GM18861 (cell line): ENCODE measurements at regions not wholly inside any gene's neighbourhood (a gene's known extent, or its start where the extent isn't known, plus 50 kb on each side); places are given as distances from the start of the nearest gene placed in this dataset.

Source experiments
- ATAC-seq: cut with Tn5 transposase; IDR thresholded peaks from one replicate; pipeline ENCODE4 v1.9.1; 2021; ENCODE audit not compliant: unreplicated experiment

DNA sequence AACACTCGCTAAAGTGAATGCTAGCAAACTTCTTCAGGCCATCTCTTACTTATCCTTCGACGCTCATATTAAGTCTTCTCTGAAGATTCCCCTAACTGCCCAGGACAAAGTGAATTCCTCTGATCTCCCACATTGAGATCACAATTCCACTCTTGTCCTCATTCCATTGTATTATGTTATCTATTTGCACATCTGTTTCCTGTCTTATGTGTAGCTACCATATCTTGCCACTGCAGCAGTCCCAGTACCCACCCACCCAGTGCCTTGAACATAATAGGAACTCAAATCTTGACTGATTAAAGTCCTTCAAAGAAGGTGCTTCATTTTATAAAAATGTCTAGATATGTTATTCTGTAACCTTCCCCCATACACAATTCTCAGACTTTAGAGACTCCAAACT lies 702.3 kb downstream of the DIAPH3 start:
- ATAC-seq: no peak

DNA sequence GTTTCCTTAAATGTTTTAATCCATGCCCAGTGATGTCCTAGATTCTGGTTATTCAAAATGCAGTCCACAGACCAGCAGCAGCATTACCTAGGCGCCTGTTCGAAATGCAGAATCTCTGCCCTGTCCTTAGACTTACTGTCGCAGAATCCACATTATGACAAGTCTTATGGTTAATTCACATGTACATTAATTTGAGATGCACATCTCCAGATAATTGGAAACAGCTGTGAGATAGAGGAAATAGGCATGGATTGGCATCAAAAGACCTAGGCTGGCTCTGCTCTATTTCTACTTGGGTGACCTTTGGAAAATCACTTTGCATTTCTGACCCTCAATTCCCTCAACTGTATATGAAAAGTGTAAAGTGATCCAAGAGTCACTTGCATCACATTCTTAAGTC lies 700.7 kb downstream of the DIAPH3 start:
- ATAC-seq: no peak

DNA sequence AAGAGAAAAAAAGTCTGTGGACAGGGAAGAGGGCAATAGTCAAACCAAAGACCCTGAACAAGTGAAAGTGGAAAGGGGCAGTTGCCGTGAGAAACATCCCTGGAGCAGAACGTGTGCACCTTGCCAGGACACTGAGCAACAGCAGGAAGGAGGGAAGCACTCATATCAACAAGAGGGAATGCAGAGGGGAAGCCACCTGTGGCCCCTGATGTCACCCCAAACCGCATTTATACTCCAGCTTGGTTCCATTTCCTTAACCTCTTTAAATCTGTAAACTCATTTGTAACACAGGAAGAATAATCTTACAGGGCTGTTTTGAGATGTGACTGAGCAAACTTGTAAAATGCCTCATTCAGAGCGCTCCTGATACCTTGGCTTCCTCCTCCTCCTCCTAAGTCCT lies 698.8 kb downstream of the DIAPH3 start:
- ATAC-seq: no peak

DNA sequence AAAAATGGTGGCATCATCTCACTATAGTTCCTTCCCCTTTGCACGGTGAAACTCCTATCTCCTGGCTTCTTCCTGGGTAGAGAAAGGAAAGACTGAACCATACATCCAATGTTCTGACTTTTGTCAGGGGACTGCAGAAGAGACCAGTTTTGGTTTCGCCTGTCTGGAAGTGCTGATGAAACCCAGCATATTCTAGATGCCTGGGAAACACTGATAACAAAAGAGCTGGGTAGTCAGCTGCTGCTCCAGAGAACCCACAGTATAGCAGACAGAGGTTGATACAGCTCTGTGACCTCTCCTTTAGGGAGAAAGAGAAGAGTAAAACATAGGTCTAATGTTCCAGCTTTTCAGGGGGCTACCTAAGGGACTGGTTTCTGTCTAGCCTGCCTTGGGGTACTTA lies 695.3 kb downstream of the DIAPH3 start:
- no peak for ATAC-seq

DNA sequence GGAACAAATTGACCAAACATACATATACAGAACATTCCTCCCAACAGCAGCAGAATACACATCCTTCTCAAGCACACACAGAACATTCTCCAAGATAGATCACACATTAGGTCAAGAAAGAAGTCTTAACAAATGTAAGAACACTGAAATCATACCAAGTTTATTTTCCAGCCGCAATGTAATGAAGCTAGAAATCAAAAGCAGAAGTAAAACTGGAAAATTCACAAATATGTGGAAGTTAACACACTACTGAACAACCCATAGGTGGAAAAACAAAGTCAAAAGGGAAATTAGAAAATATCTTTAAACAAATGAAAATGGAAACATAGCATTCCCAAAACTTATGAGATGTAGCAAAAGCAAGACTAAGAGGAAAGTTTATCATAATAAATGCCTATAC lies 692.6 kb downstream of the DIAPH3 start:
- no peak for ATAC-seq

DNA sequence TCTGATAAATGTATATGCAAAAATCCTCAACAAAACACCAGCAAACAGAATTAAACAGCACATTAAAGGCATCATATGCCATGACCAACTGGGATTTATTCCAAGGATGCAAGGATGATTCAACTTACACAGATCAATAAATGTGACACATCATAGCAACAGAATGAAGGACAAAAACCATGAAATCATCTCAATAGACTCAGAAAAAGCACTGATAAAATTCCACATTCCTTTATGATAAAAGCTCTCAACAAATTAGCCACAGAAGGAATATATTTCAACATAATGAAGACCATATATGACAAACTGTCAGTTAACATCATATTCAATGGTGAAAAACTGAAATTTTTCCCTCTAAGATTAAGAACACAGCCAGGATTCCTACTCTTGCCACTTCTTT lies 691.6 kb downstream of the DIAPH3 start:
- no peak for ATAC-seq

DNA sequence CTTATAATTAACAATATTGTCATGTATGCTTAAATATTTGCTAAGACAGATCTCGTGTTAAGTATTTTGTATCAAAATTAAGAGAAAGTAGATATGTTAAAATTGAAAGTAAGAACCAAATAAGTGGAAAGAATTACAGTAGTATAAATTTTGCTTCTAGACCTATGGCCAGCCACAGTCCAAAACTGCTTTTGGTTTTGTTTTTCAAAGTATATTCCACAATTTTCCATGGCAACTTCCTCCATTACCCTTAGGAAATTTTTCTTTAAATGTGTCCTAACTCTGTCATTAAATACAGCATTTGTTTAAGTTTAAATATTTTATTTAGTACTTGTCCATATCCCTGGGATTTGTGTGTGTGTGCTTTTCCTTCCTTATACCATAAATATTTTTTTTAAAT lies 689.0 kb downstream of the DIAPH3 start:
- no peak for ATAC-seq

DNA sequence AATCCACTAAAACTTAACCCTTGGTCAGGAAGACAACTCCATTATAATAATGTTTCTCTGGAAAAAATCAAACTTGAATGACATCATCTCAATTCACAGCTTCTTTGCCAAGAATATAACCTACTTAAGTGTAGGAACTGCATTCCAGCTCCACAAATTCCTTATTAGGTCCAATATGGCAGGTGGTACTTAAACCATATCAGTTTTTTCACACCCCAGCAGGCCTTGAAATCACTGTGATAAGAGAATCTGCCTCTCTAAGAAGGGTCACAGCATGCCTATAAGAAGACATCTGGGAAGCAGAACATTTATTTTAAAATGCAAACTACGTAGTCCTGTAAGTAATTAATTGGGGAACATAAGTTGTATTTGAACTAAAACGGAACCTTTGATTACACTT lies 687.8 kb downstream of the DIAPH3 start:
- ATAC-seq: no peak

DNA sequence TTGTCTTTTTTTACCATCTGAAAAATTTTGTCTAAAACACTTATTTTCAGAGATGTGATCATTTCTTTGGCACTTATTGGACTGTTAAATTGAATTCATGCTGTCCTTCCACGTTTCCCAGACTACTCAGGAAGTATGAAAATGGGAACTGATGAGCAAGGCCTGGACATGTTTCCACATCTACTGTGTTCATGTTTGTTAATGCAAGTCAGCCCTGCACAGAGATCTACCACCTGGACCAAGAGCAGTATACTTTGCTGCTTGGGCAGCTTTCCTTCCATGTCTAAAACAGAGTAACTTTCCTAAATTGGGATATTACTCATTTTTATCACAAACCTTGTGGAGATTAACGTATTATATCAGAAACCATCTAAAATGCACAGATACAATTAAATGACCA lies 687.4 kb downstream of the DIAPH3 start:
- ATAC-seq: no peak

DNA sequence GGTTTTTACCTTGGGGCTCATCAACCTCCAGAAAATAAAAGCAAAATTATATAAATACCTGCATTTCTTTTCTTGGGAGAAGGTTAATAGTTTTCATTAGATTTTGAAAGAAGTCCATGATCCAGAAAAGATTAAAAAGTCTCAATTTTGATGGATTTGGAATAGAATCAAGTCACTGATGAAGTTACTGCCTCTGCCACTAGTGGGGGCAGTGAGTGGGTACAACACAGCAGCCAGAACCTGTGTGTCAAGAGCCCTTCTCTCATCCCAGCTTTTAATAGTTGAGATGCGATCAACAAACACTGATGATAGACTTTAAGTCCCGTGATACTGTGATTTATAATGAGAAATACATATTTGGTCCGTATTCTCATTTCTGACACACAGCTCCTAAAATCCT lies 686.7 kb downstream of the DIAPH3 start:
- no peak for ATAC-seq

DNA sequence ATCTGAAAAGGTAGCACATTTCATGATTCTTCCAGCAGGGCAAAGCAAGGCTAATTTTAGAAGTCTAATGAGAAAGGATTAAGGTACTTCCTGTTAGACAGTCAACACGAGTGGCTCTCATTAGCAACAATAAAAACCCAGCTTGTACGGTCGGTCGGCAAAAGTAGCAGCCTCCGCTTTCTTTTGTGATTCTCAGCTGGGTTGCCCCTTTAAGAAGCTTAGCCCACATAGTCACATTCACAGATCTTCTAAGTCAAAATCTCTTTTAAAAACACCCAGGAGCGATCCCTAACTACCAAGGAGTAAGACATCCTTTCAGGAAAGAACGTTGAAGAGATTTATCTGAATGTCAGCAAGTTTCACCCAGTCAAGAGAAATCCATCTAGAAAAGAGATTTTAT lies 684.8 kb downstream of the DIAPH3 start:
- ATAC-seq: no peak

DNA sequence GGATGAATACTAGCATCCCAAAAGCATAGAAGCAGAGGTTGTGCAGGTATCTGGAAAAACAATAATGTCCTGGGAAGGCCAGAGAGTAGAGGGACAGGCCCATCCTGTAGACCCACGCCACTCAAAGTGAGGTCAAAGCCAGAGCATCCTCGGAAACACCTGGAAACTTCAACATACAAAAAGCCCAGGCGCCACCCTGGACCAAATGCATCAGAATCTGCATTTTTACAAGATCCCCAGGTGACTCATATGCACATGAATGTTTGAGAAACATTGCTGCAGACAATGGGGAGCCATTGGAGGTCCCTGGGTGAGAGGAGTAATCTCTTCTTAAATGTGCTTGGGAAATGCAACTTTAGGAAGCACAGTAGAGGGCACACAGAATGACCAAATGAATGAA lies 684.1 kb downstream of the DIAPH3 start:
- ATAC-seq: no peak

DNA sequence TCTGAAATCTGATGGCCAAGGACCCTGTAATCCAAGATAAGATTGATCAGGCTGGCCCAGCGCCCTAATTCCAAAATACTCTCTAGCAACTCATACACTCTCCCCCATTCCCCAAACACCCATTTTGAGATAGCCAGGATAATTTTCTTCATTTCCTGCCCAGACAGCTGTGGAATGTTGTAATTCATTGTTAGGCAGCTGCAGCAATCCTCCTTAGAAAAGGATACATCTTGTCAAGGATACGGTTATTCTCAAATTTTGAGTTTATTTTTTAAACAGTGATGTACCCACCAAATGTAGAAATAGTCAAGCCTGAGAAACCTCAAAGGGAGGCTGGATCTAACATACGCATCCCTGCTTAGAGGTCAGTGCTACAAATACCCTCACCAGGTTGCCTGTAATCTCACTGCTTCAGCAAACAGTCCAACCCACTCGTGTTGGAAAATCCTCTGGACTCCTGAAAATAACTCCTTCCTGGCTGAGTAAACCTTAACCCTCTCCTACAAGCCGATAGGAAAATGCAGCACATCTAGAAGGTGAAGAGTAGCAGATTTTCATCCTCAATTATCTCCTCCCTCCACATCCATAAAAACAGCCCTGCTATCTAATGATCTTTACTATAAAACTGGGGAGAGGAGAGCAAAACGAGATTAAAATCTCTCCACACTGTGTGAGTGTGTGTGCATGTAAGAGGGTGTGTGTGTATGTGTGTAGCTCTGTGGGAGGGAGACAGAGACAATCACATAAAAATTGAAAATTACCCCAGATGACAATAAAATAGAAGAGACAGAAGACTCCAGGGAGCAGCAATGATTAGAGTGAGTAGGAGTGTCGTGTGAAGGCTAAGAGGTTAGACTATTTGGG lies 683.1 kb downstream of the DIAPH3 start:
- ATAC-seq: no peak

DNA sequence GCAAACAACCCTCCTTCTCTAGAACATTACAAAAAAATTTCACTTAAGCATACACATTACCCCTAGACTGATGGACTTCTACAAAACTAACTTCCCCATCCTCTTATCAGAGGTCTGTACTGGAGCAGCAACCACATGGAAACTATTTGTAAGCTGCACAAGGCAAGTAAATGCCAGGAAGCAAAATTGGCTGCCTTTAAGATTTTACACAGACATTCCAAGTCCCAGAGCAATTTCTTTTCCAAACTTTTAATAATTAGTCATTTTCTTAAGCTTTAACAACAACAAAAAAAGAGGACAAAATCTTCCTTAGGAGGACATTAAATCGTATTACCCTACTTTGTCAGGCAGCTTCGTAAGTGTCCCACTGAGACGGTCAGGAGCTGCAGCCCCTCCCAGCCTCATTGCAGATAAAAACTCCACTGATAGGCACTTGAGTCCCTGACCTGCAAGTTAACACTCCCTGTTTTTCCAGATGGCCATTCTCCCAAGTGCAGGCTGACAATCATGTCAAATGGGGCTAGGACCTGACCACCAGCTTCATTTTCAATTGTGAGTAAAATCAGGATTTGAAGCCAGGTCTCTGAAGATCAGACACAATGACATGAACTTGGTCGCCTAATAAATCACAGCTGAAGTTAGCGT lies 680.1 kb downstream of the DIAPH3 start:
- no peak for ATAC-seq

DNA sequence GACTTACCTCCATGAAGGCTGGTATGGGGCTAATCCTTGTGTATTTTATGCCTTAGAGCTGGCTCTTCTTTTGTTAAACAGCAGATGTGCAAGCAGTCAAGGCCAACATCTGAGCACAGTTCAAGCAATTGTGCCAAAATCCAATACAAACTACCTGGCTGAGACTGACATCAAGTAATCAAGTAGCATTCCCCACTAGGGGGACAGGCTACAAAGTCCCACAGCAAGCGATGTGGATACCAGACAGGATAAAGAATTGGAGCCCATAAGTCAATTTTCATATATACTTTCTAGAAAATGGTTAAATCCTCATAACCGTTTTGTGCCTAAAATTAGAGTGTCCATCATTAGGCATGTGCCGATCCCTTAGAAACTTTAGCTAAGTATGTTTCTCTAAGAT lies 675.8 kb downstream of the DIAPH3 start:
- ATAC-seq: no peak

DNA sequence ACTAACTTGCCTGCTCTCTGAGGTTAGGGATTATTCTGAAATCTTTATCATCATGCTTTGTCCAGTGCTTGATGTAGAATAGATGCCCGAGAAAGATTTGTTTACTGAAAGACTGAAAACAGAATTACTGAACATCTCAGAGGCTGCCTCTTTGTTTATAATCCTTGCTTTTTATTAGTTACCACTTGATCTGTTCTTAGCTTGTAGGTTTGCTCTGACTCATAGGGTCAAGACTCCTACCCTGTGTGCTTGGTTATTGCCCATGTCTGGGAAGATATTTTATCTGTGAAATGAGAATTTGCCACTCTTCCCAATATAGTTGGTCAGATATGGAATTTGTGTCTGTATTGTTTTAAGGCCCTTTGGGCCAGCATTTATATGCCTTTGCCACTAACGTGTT lies 675.3 kb downstream of the DIAPH3 start:
- ATAC-seq: no peak

DNA sequence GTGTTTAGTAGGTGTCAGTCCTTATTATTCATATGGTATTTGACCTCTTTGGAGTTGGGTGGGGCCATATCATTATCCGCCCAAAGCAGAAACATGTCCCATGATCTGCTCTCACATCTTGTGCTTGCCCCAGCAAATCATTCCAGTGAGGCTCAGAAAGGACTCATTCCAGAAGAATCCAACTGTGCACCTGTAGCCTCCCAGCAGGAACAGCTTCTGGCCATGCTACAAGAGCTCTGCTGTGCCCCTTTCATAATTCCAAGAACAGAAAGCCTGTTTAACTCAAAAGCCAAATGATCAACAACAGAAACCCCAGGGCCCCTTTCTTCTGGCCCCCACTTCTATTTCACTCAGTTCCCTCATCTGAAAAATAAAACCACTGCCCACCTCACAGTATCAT lies 673.1 kb downstream of the DIAPH3 start:
- ATAC-seq: no peak

DNA sequence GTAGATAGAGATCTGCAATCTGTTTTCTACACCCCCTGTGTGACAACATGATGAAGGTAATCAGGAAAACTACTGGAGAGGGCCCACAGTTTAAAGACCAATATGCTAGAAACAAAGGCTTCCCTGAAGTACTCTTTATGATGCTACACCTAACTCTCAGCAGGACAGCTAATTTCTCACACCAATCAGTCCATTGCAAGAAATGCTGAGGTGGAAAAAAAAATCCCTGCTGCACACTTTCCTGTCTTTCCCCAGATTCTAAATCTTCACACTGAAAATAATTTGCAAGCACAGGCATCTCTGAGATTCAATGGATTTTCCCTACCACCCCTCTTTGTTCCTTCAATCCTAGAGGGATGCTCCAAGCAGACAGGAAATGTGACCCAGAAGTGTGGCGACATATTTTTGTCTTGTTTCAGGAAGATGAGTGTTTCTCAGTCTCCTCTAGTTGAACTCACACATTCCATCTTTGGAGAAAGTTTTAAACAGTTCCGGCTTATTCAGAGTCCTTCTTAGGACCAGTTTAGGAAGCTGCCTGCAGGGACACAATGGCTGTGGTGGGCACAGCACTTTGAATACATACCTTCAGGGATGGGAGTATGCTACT lies 671.6 kb downstream of the DIAPH3 start:
- no peak for ATAC-seq

DNA sequence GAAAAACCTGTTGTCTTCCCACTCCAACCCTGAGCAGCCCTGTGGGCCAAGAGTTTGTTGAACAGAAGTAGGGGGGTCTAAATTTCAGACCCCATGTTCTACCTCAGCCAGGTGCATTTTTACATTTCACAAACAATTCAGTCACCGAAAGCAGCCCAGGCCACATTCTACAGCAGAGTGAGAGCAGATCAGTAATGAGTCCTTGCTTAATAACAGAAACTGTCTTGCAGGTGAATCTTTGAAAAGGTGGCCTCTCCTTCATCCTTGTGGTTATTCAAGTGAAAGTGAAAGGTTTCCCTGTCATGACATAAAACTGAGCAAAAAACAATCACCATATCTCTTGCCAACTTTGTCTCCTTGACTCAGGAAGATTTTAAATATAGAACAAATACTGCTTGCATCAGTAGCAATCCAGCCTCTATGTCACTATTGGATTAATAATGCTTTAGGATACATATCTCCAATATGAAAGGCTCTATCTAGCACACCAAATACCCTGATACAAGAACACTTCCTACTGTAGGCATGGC lies 670.2 kb downstream of the DIAPH3 start:
- ATAC-seq: no peak

DNA sequence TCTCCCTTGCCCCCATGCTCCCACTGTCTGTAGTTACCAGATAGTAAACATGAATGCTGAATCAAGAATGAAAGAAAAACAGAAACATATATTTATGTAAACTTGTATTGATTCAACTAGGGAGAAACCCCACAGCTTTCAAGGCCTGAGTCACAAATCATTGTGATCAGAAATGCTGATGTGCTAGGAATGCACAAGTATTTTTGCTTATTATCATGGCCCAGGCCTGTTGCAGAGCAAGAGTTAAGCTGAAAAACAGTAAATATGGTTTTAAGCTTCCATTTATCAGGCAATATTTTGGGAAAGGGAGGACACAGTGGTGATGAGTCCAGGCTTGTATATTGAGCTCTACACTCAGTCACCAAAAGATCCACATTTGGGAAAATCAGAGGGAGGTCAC lies 669.6 kb downstream of the DIAPH3 start:
- no peak for ATAC-seq

DNA sequence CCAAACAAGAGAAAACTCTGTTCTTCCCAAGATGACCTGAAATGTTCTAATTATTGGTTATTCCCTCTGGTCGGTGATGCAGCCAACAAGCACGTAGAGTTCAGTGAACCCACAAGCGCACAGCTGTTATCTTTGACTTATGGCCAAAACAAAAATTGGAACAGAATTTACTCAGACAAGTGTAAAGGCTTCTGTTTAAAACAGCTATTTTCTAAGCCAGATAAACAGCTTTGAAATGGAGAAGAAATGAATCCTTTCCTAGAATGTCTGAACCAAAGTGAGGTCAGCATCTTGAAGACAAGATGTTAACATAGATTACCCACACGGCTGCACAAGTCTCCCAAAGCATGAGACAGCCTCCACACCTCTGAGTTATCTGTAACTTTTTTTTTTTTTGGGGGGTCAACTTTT lies 669.2 kb downstream of the DIAPH3 start:
- ATAC-seq: no peak

DNA sequence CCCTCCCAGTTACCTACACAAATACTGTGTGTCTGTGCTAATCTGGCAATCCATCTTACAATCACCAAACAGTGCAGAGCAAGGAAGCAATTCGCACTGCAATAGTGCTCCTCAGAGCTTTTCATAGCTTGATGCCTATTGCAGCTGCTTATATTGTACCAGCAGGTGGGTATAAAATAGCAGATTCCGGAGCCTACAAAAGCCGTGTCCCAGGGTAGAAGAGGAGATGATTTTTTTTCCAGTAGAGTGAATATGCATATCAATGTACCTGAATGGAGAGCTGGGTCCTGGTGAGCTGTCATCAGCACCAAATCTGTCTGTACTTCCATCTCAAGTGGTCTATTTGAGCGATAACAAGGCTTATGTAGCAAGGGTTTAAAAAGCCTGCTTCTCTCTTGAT lies 668.4 kb downstream of the DIAPH3 start:
- no peak for ATAC-seq
